Heart right ventricle (tissue), 16 donors: ENCODE measurements at regions not wholly inside any gene's neighbourhood (a gene's known extent, or its start where the extent isn't known, plus 50 kb on each side); places are given as distances from the start of the nearest gene placed in this dataset.

Experiments
- ATAC-seq, 8 donors: fragments of 200-7000 bp; cut with Tn5 transposase; one replicate each; pipeline ENCODE4 v1.9.1; 2020; ENCODE audit warnings: mild to moderate bottlenecking in 8 of 8, moderate library complexity in 8 of 8, moderate number of reproducible peaks in 1 of 8
- DNase-seq, 2 donors: peaks; one replicate each; pipeline ENCODE4 v3.0.0-alpha.2; 2020
- H3K27ac ChIP-seq, 10 donors: fragments of 200-600 bp; sonication (generic) in 2 of 10; one replicate each; pipeline versions ENCODE4 v1.5.0 to v1.8.0; 2020 to 2022; ENCODE audit warnings: mild to moderate bottlenecking in 3 of 10
- H3K27me3 ChIP-seq, 7 donors: fragments of 200-600 bp; one replicate each; pipeline ENCODE4 v1.8.0; 2021 to 2022; ENCODE audit warnings: mild to moderate bottlenecking in 2 of 7
- H3K36me3 ChIP-seq, 9 donors: fragments of 200-600 bp; sonication (generic) in 1 of 9; one replicate each; pipeline versions ENCODE4 v1.5.0 to v1.8.0; 2020 to 2022; ENCODE audit warnings: mild to moderate bottlenecking in 2 of 9
- H3K4me1 ChIP-seq, 9 donors: fragments of 200-600 bp; sonication (generic) in 1 of 9; one replicate each; pipeline versions ENCODE4 v1.5.0 to v1.8.0; 2020 to 2022; ENCODE audit warnings: mild to moderate bottlenecking in 4 of 9
- H3K4me3 ChIP-seq, 10 donors: fragments of 200-600 bp; sonication (generic) in 2 of 10; one replicate each; pipeline versions ENCODE4 v1.5.0 to v1.8.0; 2020 to 2022; ENCODE audit warnings: mild to moderate bottlenecking in 7 of 10, moderate library complexity in 2 of 10
- H3K9me3 ChIP-seq, 11 donors: fragments of 200-600 bp in 10 of 11; sonication (generic) in 2 of 11; one replicate each; pipeline versions ENCODE4 v1.5.0 to v1.8.0; 2013 to 2022; ENCODE audit warnings: mild to moderate bottlenecking in 2 of 11, control low read depth in 1 of 11, moderate library complexity in 1 of 11
- CTCF ChIP-seq, 9 donors: fragments of 200-600 bp; sonication (generic) in 2 of 9; IDR thresholded peaks; one replicate each; pipeline versions ENCODE4 v1.5.0 to v1.8.0; 2021 to 2022; ENCODE audit warnings: antibody characterized with exemption in 9 of 9, mild to moderate bottlenecking in 5 of 9, moderate library complexity in 1 of 9
- WGBS, 2 donors: extraction: QIAGEN DNeasy Blood & Tissue Kit; methylation state at CpG; one replicate each; pipeline ENCODE4 v1.1.7; 2013; ENCODE audit warnings: inconsistent platforms in 1 of 2; 5-methylcytosine and 5-hydroxymethylcytosine counted together
- intact Hi-C, 10 donors: fragments of 100-400 bp; cut with DNase I; formaldehyde crosslinking; loops; one replicate each; pipeline versions ENCODE4 v1.11.1 to v1.14.2; 2022
- donor health status: Arrhythmogenic right ventricular cardiomyopathy.
- donor health status: ischemic (EF 13 %, LVEDD 7.1; RV severe dilation, severe dysfunction).
- donor health status: healthy with polysubstance abuse.
- donor health status: DM: no; HTN: yes; CAD: no.
- donor health status: DM: no; HTN: no; CAD: no.
- donor health status: ischemic (EF 25% LVEDD 6.9; RV normal size, moderate dysfunction).
- donor health status: ischemic (EF 25% LVEDD 5.7; RV mildly dilated, moderate dysfunction).
- donor health status: healthy.
- donor health status: DM: yes; HTN: yes; CAD: no.
- donor health status: Ischemic cardiomyopathy.
- donor health status: ischemic (EF 35%, LVEDD 5.7; RV mildly dilated, moderate dysfunction).
- donor health status: nonischemic (EF 11% LVEDD 7.7; RV severe dilation, severe dysfunction).
- donor health status: DM: yes; HTN: yes; CAD: no.
- donor health status: PGD.
- donor health status: ischemic (EF 29% LVEDD 5.4; RV normal size, mild dysfunction).
- donor health status: nonischemic (EF 23%, LVEDD 6.1; RV moderate dilation, normal function).

- no peak for DNase-seq
- H3K27ac ChIP-seq, result no peak overlapping the region
- no peak for ATAC-seq
- H3K4me3 ChIP-seq, result no peak overlapping the region
- intact Hi-C loops, result no loop called here
- 79 to 82% methylated on average over 6 of the region's 6 CpGs for WGBS, 2 donors
- no peaks in the 10 kb centered on the region for H3K9me3 ChIP-seq
- no peaks in the 10 kb centered on the region for H3K36me3 ChIP-seq
- no peak for TF ChIP-seq CTCF (IDR thresholded peaks at IDR 0.05)
- H3K4me1 ChIP-seq, result no peaks in the 10 kb centered on the region
- peaks cover 0 to 19% (median 12%) of the 10 kb centered on the region in 7 donors for H3K27me3 ChIP-seq
Observed at GRCh38 chr14:97070259-97070658, 273.1 kb downstream of the VRK1 start.

GRCh38 chr14:97071177-97071576 is 274.0 kb downstream of the VRK1 start:
- Histone ChIP-seq H3K4me1 (no peaks in the 10 kb centered on the region), H3K4me3 (no peak overlapping the region), H3K27ac (no peak overlapping the region), H3K9me3 (no peaks in the 10 kb centered on the region), H3K36me3 (no peaks in the 10 kb centered on the region), H3K27me3 (peaks cover 0 to 27% (median 12%) of the 10 kb centered on the region in 7 donors)
- WGBS, 2 donors, result 74 to 78% methylated on average over 8 of the region's 8 CpGs
- TF ChIP-seq CTCF (IDR thresholded peaks at IDR 0.05), result no peak
- ATAC-seq, result no peak
- no peak for DNase-seq
- intact Hi-C loops, result no loop called here

- Histone ChIP-seq H3K27ac (no peak overlapping the region), H3K4me3 (no peak overlapping the region), H3K27me3 (peaks cover 0 to 34% (median 21%) of the 10 kb centered on the region in 7 donors), H3K36me3 (no peaks in the 10 kb centered on the region), H3K9me3 (no peaks in the 10 kb centered on the region), H3K4me1 (peaks cover 0 to 13% (median 0%) of the 10 kb centered on the region in 9 donors)
- 85 to 86% methylated on average over 5 of the region's 5 CpGs for WGBS, 2 donors
- intact Hi-C loops, result no loop called here
- TF ChIP-seq CTCF (IDR thresholded peaks at IDR 0.05), result no peak
- ATAC-seq (no peak), DNase-seq (no peak)
Observed at GRCh38 chr14:97073622-97074021, 276.4 kb downstream of the VRK1 start.

GRCh38 chr14:97074456-97074855 is 277.3 kb downstream of the VRK1 start:
- Histone ChIP-seq H3K9me3 (no peaks in the 10 kb centered on the region), H3K27ac (no peak overlapping the region), H3K27me3 (peaks cover 0 to 40% (median 21%) of the 10 kb centered on the region in 7 donors), H3K36me3 (no peaks in the 10 kb centered on the region), H3K4me3 (no peak overlapping the region), H3K4me1 (peaks cover 0 to 13% (median 0%) of the 10 kb centered on the region in 9 donors)
- no peak for DNase-seq
- TF ChIP-seq CTCF (IDR thresholded peaks at IDR 0.05), result no peak
- ATAC-seq, result no peak
- 56 to 61% methylated on average over 6 of the region's 6 CpGs for WGBS, 2 donors
- intact Hi-C loops, result no loop called here
